ENCODE measurements at regions not wholly inside any gene's neighbourhood (a gene's known extent, or its start where the extent isn't known, plus 50 kb on each side); places are given as distances from the start of the nearest gene placed in this dataset.
"Not testable (repeated sequence)": the region's sequence is repeated elsewhere in the genome, so short reads cannot be mapped to it uniquely, and the experiment has no call there.

DNA sequence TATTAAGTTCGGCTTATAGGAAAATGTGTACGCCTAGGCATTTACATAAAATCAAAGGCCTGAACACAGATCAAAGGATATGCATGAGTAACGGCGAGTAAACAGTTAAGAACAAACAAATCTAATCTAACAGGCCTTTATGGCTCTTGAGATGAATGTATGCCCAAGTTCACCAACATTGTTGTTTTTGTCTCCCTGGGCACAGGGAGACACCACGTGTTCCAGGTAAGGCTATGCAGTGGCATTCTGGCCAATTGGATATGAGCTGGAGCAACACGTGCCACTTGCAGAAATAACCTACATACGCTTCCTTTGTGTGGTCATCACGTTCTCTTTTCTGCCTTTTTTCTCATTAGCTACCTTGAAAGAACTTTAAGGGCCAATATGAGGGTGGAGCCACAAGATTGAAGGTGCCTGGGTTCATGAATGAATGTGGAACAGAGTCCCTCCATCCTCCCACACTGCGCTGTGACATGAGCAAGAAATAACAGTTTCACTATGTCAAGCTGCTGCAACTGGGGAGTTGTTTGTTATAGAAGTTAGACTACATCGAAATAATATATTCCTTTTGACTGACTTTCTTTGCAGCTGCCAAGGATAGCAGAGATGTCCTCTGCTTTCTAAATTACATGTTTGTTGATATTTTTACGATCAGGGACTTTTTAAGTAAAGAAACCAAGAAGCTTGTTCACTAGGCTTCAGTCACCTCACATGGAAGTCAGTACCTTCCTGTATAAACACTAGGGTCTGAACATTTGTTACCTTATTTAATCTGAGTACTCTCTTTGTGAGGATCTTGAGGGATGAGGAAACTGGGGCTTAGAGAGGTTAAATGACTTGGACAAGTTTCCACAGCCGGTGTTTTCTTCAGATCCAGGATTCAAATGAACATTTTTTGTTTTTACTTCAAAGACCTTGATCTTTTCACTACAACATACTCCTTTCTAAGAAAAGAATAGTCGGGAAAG lies 427.5 kb upstream of the TBL1XR1 start:
- CTCF ChIA-PET, result interaction anchor here (0.6 kb wide), 1 partner anchor 21 kb away, joined by 3 read pairs; no protein-coding TSS in a partner anchor
- POLR2A ChIA-PET (ENCODE audit: unreplicated experiment), result interaction anchor here (0.6 to 0.7 kb wide), 2 partner anchors 10 to 101 kb away, joined by 3 to 8 read pairs; no protein-coding TSS in a partner anchor
- Histone ChIP-seq H3K9me2 (ENCODE audit: insufficient read depth) (no peaks in the 10 kb centered on the region), H2AFZ (peak overlapping the region; percentile 11; the same call in 1 of the 2 replicates), H3K4me3 (no peak overlapping the region), H3K36me3 (ENCODE audit: low read depth) (no peaks in the 10 kb centered on the region), H3K4me1 (replicated peaks; ENCODE audit: insufficient read depth) (peaks cover 9% of the 10 kb centered on the region; the same call in 1 of the 2 replicates), H3K9me3 (ENCODE audit: insufficient read depth, low read depth) (peaks cover 15% of the 10 kb centered on the region; the same call in 1 of the 2 replicates), H3K4me2 (no peak overlapping the region), H3K27me3 (ENCODE audit: insufficient read depth, low read depth) (no peaks in the 10 kb centered on the region), H3K27ac (no peak overlapping the region), H3K79me2 (ENCODE audit: low read depth) (no peaks in the 10 kb centered on the region), H4K20me1 (ENCODE audit: insufficient read depth) (no peaks in the 10 kb centered on the region), H3F3A (ENCODE audit: insufficient read depth, low read depth) (peaks cover 3% of the 10 kb centered on the region; the same call in 1 of the 2 replicates)
- TF ChIP-seq EZH2 (IDR thresholded peaks at IDR 0.05; ENCODE audit: low read depth) (no peak), CTCF (conservative IDR thresholded peaks at IDR 0.05) (no peak)
- intact Hi-C loops (cut with micrococcal nuclease; ENCODE audit: unreplicated experiment), result no loop called here
- no TSS peak for BruUV-seq (replicated peaks)
- no peak for DNase-seq

DNA sequence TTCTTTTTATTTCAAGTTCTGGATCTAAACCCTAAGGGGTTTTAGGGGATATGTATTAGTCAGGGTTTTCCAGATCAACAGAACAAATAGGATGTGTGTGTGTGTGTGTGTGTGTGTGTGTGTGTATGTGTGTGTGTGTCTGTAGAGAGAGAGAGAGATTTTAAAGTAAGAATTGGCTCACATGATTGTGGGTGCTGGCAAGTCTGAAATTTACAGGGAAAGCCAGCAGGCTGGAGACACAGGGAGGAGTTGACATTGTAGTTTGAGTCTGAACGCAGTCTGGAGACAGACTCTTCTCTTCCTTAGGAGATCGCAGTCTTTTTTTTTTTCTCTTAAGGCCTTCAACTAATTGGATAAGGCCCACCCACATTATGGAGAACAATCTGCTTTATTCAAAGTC lies 428.8 kb upstream of the TBL1XR1 start:
- POLR2A ChIA-PET (ENCODE audit: unreplicated experiment), result no interaction called here
- BruUV-seq (replicated peaks), result no TSS peak
- intact Hi-C loops (cut with micrococcal nuclease; ENCODE audit: unreplicated experiment), result no loop called here

DNA sequence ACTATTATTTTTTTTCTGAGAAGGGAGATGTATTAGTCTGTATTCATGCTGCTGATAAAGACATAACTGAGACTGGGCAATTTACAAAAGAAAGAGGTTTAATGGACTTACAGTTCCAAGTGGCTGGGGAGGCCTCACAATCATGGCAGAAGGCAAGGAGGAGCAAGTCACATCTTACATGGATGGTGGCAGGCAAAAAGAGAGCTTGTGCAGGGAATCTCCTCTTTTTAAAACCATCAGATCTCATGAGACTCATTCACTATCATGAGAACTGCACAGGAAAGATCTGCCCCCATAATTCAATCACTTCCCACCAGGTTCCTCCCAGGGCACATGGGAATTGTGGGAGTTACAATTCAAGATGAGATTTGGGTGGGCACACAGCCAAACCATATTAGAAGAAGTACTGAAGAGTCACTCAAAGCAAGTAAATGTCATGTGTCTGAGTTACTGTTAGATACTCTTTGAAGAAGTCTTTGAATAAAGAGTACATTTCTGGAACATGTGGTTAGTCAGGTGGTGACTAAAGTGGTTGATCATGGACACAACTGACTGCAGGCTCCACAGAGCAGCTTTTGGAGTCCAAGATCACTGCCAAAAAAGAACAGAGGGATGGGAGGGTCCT lies 430.9 kb upstream of the TBL1XR1 start:
- H3K79me2 ChIP-seq (ENCODE audit: low read depth); H3K4me3 ChIP-seq; DNase-seq; H3K36me3 ChIP-seq (ENCODE audit: low read depth); intact Hi-C loops (cut with micrococcal nuclease; ENCODE audit: unreplicated experiment); CTCF ChIA-PET; H3K27ac ChIP-seq; POLR2A ChIA-PET (ENCODE audit: unreplicated experiment); H3K27me3 ChIP-seq (ENCODE audit: insufficient read depth, low read depth); H3F3A ChIP-seq (ENCODE audit: insufficient read depth, low read depth); H3K9me2 ChIP-seq (ENCODE audit: insufficient read depth); H4K20me1 ChIP-seq (ENCODE audit: insufficient read depth); H3K4me2 ChIP-seq; H3K4me1 ChIP-seq (replicated peaks; ENCODE audit: insufficient read depth); H2AFZ ChIP-seq; BruUV-seq (replicated peaks): not testable (repeated sequence)
- peaks cover 17% of the 10 kb centered on the region; the same call in 1 of the 2 replicates for H3K9me3 ChIP-seq (ENCODE audit: insufficient read depth, low read depth)

More for the DNA sequence above, 428.8 kb upstream of the TBL1XR1 start:
- H3K9me2 ChIP-seq (ENCODE audit: insufficient read depth), result no peaks in the 10 kb centered on the region
- no peak for DNase-seq
- peaks cover 5% of the 10 kb centered on the region; the same call in 1 of the 2 replicates for H3K4me1 ChIP-seq (replicated peaks; ENCODE audit: insufficient read depth)
- no peak overlapping the region for H3K4me2 ChIP-seq
- H3K27ac ChIP-seq, result no peak overlapping the region
- no peaks in the 10 kb centered on the region for H4K20me1 ChIP-seq (ENCODE audit: insufficient read depth)
- no peaks in the 10 kb centered on the region for H3K79me2 ChIP-seq (ENCODE audit: low read depth)
- H3K4me3 ChIP-seq, result no peak overlapping the region
- no peaks in the 10 kb centered on the region for H3F3A ChIP-seq (ENCODE audit: insufficient read depth, low read depth)
- H3K36me3 ChIP-seq (ENCODE audit: low read depth), result no peaks in the 10 kb centered on the region
- CTCF ChIA-PET, result no interaction called here
- TF ChIP-seq CTCF (conservative IDR thresholded peaks at IDR 0.05) (no peak), EZH2 (IDR thresholded peaks at IDR 0.05; ENCODE audit: low read depth) (no peak)
- peaks cover 17% of the 10 kb centered on the region; the same call in 1 of the 2 replicates for H3K9me3 ChIP-seq (ENCODE audit: insufficient read depth, low read depth)
- H3K27me3 ChIP-seq (ENCODE audit: insufficient read depth, low read depth), result no peaks in the 10 kb centered on the region
- no peak overlapping the region for H2AFZ ChIP-seq

Measured in PC-9 (cell line).